Ascending aorta (tissue), 2 donors: ENCODE measurements at regions not wholly inside any gene's neighbourhood (a gene's known extent, or its start where the extent isn't known, plus 50 kb on each side); places are given as distances from the start of the nearest gene placed in this dataset.

ENCODE experiments used
- DNase-seq, 2 donors: peaks; one replicate each; pipeline ENCODE4 v3.0.0-alpha.2; 2019; ENCODE audit warnings: low spot score in 2 of 2
- H3K27ac ChIP-seq, 2 donors: fragments of 200-600 bp; sonication (generic); one replicate each; pipeline ENCODE4 v1.5.1; 2016 to 2017; ENCODE audit warnings: mild to moderate bottlenecking in 1 of 2
- H3K27me3 ChIP-seq: fragments of 200-600 bp; sonication (generic); one replicate; pipeline ENCODE4 v1.5.1; 2017
- H3K36me3 ChIP-seq, 2 donors: fragments of 200-600 bp; sonication (generic); one replicate each; pipeline ENCODE4 v1.5.1; 2016
- H3K4me1 ChIP-seq, 2 donors: fragments of 200-600 bp; sonication (generic); one replicate each; pipeline ENCODE4 v1.5.1; 2016 to 2017; ENCODE audit warnings: mild to moderate bottlenecking in 1 of 2
- H3K4me3 ChIP-seq, 2 donors: fragments of 200-600 bp; sonication (generic); one replicate each; pipeline ENCODE4 v1.5.1; 2016 to 2017; ENCODE audit warnings: mild to moderate bottlenecking in 1 of 2
- H3K9me3 ChIP-seq, 2 donors: fragments of 200-600 bp; sonication (generic); one replicate each; pipeline ENCODE4 v1.5.1; 2016
- intact Hi-C: fragments of 100-400 bp; cut with DNase I; formaldehyde crosslinking; loops from one replicate; pipeline ENCODE4 v1.15.1; 2023
- TF ChIP-seq, protein P1 (sequence below), 3 experiments: fragments of 200-600 bp in 2 of 3; fragments of 450-650 bp in 1 of 3; sonication (generic) in 2 of 3; IDR thresholded peaks; one replicate each; pipeline ENCODE4 v1.5.1; 2016 to 2019; ENCODE audit warnings: antibody characterized with exemption in 3 of 3, mild to moderate bottlenecking in 1 of 3, moderate library complexity in 1 of 3

DNA sequence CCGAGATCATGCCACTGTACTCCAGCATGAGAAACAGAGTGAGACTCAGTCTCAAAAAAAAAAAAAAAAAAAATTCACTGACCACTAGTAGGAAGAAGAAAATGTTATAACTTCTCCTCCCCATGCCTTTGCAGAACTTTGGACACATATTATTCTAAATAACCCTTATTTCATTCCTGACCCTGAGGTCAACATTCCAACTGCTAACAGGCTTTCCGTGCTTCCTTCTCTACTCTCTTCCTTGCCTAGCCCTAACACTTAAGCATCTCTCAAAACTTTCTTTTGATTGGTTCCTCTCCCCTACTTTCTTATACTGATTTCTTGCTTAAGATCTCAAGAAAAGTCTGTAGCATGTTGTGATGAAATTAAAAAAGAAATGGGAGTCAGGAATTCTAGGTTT, 146.8 kb downstream of the MEX3B start:
- TF ChIP-seq, protein P1, sequence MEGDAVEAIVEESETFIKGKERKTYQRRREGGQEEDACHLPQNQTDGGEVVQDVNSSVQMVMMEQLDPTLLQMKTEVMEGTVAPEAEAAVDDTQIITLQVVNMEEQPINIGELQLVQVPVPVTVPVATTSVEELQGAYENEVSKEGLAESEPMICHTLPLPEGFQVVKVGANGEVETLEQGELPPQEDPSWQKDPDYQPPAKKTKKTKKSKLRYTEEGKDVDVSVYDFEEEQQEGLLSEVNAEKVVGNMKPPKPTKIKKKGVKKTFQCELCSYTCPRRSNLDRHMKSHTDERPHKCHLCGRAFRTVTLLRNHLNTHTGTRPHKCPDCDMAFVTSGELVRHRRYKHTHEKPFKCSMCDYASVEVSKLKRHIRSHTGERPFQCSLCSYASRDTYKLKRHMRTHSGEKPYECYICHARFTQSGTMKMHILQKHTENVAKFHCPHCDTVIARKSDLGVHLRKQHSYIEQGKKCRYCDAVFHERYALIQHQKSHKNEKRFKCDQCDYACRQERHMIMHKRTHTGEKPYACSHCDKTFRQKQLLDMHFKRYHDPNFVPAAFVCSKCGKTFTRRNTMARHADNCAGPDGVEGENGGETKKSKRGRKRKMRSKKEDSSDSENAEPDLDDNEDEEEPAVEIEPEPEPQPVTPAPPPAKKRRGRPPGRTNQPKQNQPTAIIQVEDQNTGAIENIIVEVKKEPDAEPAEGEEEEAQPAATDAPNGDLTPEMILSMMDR (IDR thresholded peaks at IDR 0.05) = no peak
- Histone ChIP-seq H3K36me3 (no peaks in the 10 kb centered on the region), H3K27ac (no peak overlapping the region), H3K27me3 (no peaks in the 10 kb centered on the region), H3K4me3 (no peak overlapping the region), H3K9me3 (no peaks in the 10 kb centered on the region), H3K4me1 (no peaks in the 10 kb centered on the region)
- DNase-seq = no peak
- intact Hi-C loops = no loop called here

DNA sequence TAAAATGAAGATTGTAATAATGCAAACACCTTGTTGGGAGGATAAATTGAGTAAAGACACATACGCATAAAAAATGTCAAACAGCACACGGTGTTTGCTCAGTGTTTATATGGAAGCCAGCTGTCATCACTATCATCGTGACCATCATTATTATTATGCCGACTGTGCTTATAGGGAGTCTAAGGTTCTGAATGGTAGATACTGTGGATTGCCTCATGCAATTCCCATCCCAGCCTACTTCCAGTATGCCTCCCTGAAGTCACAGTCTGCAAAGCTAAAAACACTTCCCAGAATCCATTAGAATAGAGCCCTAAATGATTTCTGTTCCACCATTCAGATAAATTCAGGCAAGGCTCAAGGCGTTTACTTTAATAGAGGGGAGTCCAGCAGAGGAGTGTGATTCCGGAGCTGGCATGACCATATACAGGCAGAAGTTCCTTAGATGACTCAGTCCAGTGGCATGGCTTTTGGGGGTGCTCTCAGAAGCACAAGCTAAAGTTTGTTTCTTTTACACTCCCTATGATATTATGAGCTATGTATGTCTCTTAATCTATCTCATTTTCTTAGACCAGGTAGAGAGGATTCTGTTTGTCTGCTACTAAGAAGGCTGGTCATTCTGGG, 148.7 kb downstream of the MEX3B start:
- no peak overlapping the region for H3K4me3 ChIP-seq
- TF ChIP-seq, protein P1 (IDR thresholded peaks at IDR 0.05) = no peak
- H3K4me1 ChIP-seq = no peaks in the 10 kb centered on the region
- no peak for DNase-seq
- H3K27ac ChIP-seq = no peak overlapping the region
- H3K36me3 ChIP-seq = no peaks in the 10 kb centered on the region
- H3K9me3 ChIP-seq = no peaks in the 10 kb centered on the region
- H3K27me3 ChIP-seq = no peaks in the 10 kb centered on the region
- intact Hi-C loops = no loop called here

- Histone ChIP-seq H3K4me1 (no peaks in the 10 kb centered on the region), H3K36me3 (no peaks in the 10 kb centered on the region), H3K4me3 (no peak overlapping the region), H3K27ac (no peak overlapping the region), H3K9me3 (no peaks in the 10 kb centered on the region), H3K27me3 (no peaks in the 10 kb centered on the region)
- no peak for DNase-seq
- TF ChIP-seq, protein P1 (IDR thresholded peaks at IDR 0.05) = no peak
- intact Hi-C loops = no loop called here
Observed at GRCh38 chr15:81896356-81896755, 149.5 kb downstream of the MEX3B start.

DNA sequence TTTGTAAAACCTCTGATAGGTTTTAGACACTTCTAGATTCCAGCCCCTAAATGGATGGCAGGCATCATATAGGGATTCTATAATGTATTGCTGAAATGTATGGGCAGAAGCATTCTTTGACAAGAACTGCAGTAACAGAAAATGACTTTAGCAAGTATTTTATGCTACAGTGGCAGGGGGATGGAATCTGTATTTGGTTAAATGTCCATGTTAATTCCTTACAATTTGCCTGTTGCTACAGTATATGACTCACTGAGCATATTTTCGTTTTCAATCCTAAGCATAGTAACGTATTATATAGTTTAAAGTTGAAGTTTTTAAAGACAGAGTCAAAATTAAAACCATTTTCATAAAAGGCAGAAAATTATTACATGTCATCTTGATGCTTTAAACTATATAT, 150.1 kb downstream of the MEX3B start:
- Histone ChIP-seq H3K4me3 (no peak overlapping the region), H3K27me3 (no peaks in the 10 kb centered on the region), H3K4me1 (no peaks in the 10 kb centered on the region), H3K36me3 (no peaks in the 10 kb centered on the region), H3K9me3 (no peaks in the 10 kb centered on the region), H3K27ac (no peak overlapping the region)
- no peak for DNase-seq
- TF ChIP-seq, protein P1 (IDR thresholded peaks at IDR 0.05) = no peak
- intact Hi-C loops = no loop called here

DNA sequence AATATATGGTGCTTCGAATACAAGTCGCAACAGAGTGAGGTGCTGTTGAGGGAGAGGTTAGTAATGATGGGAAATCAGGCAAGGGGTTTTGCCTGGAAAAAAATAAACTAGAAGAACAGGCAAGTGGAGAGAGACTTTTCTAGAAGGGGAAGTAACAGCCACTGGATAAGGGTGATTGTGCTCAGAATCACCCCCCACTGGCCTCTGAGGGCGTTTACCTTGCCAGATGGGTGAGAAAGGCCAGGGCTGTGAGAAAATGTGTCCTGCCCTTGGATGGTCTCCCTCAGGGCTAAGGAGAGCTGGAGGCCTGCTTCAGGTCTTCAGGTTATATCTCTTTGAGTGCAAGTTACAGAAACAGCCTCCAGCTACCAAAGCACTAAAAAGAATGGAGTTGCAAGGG, 151.8 kb downstream of the MEX3B start:
- no peaks in the 10 kb centered on the region for H3K27me3 ChIP-seq
- H3K27ac ChIP-seq = no peak overlapping the region
- intact Hi-C loops = no loop called here
- no peaks in the 10 kb centered on the region for H3K36me3 ChIP-seq
- no peaks in the 10 kb centered on the region for H3K9me3 ChIP-seq
- H3K4me1 ChIP-seq = peaks cover 0 to 3% of the 10 kb centered on the region in 2 donors
- DNase-seq = no peak
- H3K4me3 ChIP-seq = no peak overlapping the region
- TF ChIP-seq, protein P1 (IDR thresholded peaks at IDR 0.05) = no peak
